ENCODE measurements at regions not wholly inside any gene's neighbourhood (a gene's known extent, or its start where the extent isn't known, plus 50 kb on each side); places are given as distances from the start of the nearest gene placed in this dataset.

DNA sequence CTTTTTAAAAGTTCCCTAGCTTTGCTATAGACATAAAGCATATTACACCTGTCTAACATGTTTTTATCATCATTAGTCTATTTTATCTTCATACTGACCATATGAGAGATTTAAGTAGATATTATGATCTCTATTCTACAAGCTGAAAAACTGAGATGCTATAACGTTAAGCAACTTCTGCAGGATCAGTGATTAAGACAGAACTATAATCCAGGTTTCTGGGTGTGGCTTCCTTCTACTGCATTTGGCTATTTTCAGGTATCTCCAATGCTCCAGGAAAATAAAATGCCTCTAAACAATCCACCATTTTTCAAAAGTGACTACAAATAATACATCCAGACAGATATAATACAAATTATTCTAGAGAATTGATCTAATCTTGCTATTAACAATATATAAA lies 53.4 kb downstream of the RGS2 start:
- TF ChIP-seq, protein P1, sequence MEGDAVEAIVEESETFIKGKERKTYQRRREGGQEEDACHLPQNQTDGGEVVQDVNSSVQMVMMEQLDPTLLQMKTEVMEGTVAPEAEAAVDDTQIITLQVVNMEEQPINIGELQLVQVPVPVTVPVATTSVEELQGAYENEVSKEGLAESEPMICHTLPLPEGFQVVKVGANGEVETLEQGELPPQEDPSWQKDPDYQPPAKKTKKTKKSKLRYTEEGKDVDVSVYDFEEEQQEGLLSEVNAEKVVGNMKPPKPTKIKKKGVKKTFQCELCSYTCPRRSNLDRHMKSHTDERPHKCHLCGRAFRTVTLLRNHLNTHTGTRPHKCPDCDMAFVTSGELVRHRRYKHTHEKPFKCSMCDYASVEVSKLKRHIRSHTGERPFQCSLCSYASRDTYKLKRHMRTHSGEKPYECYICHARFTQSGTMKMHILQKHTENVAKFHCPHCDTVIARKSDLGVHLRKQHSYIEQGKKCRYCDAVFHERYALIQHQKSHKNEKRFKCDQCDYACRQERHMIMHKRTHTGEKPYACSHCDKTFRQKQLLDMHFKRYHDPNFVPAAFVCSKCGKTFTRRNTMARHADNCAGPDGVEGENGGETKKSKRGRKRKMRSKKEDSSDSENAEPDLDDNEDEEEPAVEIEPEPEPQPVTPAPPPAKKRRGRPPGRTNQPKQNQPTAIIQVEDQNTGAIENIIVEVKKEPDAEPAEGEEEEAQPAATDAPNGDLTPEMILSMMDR (IDR thresholded peaks at IDR 0.05; ENCODE audit: borderline replicate concordance, extremely low read depth, low read length, poor library complexity, severe bottlenecking): no peak
- no peak for TF ChIP-seq EZH2 (IDR thresholded peaks at IDR 0.05; ENCODE audit: borderline replicate concordance, low read depth, low read length, severe bottlenecking)
- H2AFZ ChIP-seq (ENCODE audit: low read depth, low read length): no peak overlapping the region
- ATAC-seq (ENCODE audit: insufficient read depth, low read depth): no peak

DNA sequence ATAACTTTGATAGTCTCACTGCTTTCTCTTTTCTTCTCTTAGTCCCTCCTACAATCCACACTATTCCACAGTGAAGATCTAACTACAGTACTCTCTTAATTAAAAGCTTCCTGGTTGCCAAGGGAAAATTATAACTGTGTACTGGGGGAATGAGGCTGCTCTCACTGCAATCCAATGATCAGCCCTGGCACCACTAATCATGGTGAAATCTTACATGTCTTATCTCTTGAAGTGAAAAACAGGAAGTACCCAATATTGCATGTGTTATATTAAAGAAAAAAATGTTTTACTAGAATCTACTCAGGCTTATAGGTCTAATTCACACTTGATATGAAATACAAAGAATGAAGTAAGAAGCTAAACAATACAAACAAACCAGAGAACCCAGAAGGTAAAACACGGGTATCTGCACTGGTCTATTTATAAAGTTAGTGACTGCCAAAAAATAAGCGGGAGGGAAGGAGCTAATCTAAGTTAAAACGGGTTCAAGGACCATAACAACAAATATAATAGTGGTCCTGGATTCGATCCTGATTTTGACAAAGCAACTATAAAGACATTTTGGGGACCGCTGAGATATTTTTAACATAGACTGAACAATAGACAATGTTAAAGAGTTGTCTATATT lies 57.5 kb downstream of the RGS2 start:
- no peak overlapping the region for H3K4me3 ChIP-seq (ENCODE audit: low read depth in 1 of 2, low read length in 2 of 2)
- H3K36me3 ChIP-seq (ENCODE audit: insufficient read depth, low read length): no peaks in the 10 kb centered on the region
- H2AFZ ChIP-seq (ENCODE audit: low read depth, low read length): no peak overlapping the region
- H3K9me3 ChIP-seq (ENCODE audit: insufficient read depth, low read length, severe bottlenecking): no peaks in the 10 kb centered on the region
- ATAC-seq (ENCODE audit: insufficient read depth, low read depth): no peak
- H3K27ac ChIP-seq (ENCODE audit: low read length): no peak overlapping the region
- no peak for DNase-seq
- TF ChIP-seq, protein P1 (IDR thresholded peaks at IDR 0.05; ENCODE audit: borderline replicate concordance, extremely low read depth, low read length, poor library complexity, severe bottlenecking): no peak
- no peak for TF ChIP-seq EZH2 (IDR thresholded peaks at IDR 0.05; ENCODE audit: borderline replicate concordance, low read depth, low read length, severe bottlenecking)
- no peaks in the 10 kb centered on the region for H4K20me1 ChIP-seq (ENCODE audit: insufficient read depth, low read length)
- H3K4me1 ChIP-seq (ENCODE audit: insufficient read depth, low read length): no peaks in the 10 kb centered on the region
- no peak overlapping the region for H3K4me2 ChIP-seq (ENCODE audit: insufficient read depth, low read length)
- H3K27me3 ChIP-seq (ENCODE audit: insufficient read depth, low read length, poor library complexity): no peaks in the 10 kb centered on the region
- H3K79me2 ChIP-seq (ENCODE audit: insufficient read depth, low read length): no peaks in the 10 kb centered on the region
- H3K9ac ChIP-seq (ENCODE audit: low read depth, low read length): no peak overlapping the region

More for the DNA sequence above, 53.4 kb downstream of the RGS2 start:
- H3K27ac ChIP-seq (ENCODE audit: low read length): no peak overlapping the region
- no peaks in the 10 kb centered on the region for H3K9me3 ChIP-seq (ENCODE audit: insufficient read depth, low read length, severe bottlenecking)
- no peak overlapping the region for H3K4me2 ChIP-seq (ENCODE audit: insufficient read depth, low read length)
- no peaks in the 10 kb centered on the region for H3K27me3 ChIP-seq (ENCODE audit: insufficient read depth, low read length, poor library complexity)
- DNase-seq: no peak
- no peak overlapping the region for H3K4me3 ChIP-seq (ENCODE audit: low read depth in 1 of 2, low read length in 2 of 2)
- H4K20me1 ChIP-seq (ENCODE audit: insufficient read depth, low read length): no peaks in the 10 kb centered on the region
- H3K79me2 ChIP-seq (ENCODE audit: insufficient read depth, low read length): no peaks in the 10 kb centered on the region
- H3K36me3 ChIP-seq (ENCODE audit: insufficient read depth, low read length): no peaks in the 10 kb centered on the region
- no peaks in the 10 kb centered on the region for H3K4me1 ChIP-seq (ENCODE audit: insufficient read depth, low read length)
- no peak overlapping the region for H3K9ac ChIP-seq (ENCODE audit: low read depth, low read length)

DNA sequence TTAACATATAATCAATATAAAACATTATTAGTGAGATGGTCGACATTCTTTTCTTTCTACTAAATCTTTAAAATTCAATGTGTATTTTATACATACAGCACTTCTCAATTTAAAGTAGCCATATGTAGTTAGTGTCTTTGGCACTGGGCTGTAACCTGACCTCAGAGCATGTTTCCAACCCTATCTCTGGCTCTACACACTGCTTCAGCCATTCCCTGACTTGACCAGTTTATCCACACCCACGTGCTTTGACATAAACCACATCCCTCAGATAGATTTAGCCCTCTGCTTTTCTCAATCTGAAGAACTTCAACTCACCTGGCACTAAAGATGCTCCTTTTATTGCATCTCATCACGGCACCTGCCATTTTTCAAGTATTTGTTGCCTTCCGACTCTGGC lies 58.3 kb downstream of the RGS2 start:
- H3K4me1 ChIP-seq (ENCODE audit: insufficient read depth, low read length): no peaks in the 10 kb centered on the region
- no peaks in the 10 kb centered on the region for H3K79me2 ChIP-seq (ENCODE audit: insufficient read depth, low read length)
- H3K9ac ChIP-seq (ENCODE audit: low read depth, low read length): no peak overlapping the region
- no peak overlapping the region for H2AFZ ChIP-seq (ENCODE audit: low read depth, low read length)
- H3K4me3 ChIP-seq (ENCODE audit: low read depth in 1 of 2, low read length in 2 of 2): no peak overlapping the region
- ATAC-seq (ENCODE audit: insufficient read depth, low read depth): no peak
- no peaks in the 10 kb centered on the region for H3K36me3 ChIP-seq (ENCODE audit: insufficient read depth, low read length)
- TF ChIP-seq, protein P1 (IDR thresholded peaks at IDR 0.05; ENCODE audit: borderline replicate concordance, extremely low read depth, low read length, poor library complexity, severe bottlenecking): no peak
- TF ChIP-seq EZH2 (IDR thresholded peaks at IDR 0.05; ENCODE audit: borderline replicate concordance, low read depth, low read length, severe bottlenecking): no peak
- no peaks in the 10 kb centered on the region for H3K9me3 ChIP-seq (ENCODE audit: insufficient read depth, low read length, severe bottlenecking)
- H3K27ac ChIP-seq (ENCODE audit: low read length): no peak overlapping the region
- H3K27me3 ChIP-seq (ENCODE audit: insufficient read depth, low read length, poor library complexity): no peaks in the 10 kb centered on the region
- no peak overlapping the region for H3K4me2 ChIP-seq (ENCODE audit: insufficient read depth, low read length)
- DNase-seq: no peak
- H4K20me1 ChIP-seq (ENCODE audit: insufficient read depth, low read length): no peaks in the 10 kb centered on the region

Data from DND-41 (cell line).